Rectal smooth muscle tissue (tissue), 1 donor: ENCODE measurements at regions not wholly inside any gene's neighbourhood (a gene's known extent, or its start where the extent isn't known, plus 50 kb on each side); places are given as distances from the start of the nearest gene placed in this dataset.

Source experiments
- H3K27ac ChIP-seq: one replicate; pipeline ENCODE4 v1.7.0; 2013; ENCODE audit warnings: low read depth, low read length, inconsistent platforms
- H3K27me3 ChIP-seq: one replicate; pipeline ENCODE4 v1.7.0; 2013; ENCODE audit warnings: low read length; ENCODE audit not compliant: control insufficient read depth, insufficient read depth
- H3K36me3 ChIP-seq: one replicate; pipeline ENCODE4 v1.7.0; 2013; ENCODE audit warnings: low read length; ENCODE audit not compliant: control insufficient read depth, insufficient read depth
- H3K4me1 ChIP-seq: one replicate; pipeline ENCODE4 v1.7.0; 2013; ENCODE audit warnings: low read length; ENCODE audit not compliant: control insufficient read depth, insufficient read depth
- H3K4me3 ChIP-seq: one replicate; pipeline ENCODE4 v1.7.0; 2013; ENCODE audit warnings: low read length
- H3K9ac ChIP-seq: one replicate; pipeline ENCODE4 v1.7.0; 2013; ENCODE audit warnings: low read length

DNA sequence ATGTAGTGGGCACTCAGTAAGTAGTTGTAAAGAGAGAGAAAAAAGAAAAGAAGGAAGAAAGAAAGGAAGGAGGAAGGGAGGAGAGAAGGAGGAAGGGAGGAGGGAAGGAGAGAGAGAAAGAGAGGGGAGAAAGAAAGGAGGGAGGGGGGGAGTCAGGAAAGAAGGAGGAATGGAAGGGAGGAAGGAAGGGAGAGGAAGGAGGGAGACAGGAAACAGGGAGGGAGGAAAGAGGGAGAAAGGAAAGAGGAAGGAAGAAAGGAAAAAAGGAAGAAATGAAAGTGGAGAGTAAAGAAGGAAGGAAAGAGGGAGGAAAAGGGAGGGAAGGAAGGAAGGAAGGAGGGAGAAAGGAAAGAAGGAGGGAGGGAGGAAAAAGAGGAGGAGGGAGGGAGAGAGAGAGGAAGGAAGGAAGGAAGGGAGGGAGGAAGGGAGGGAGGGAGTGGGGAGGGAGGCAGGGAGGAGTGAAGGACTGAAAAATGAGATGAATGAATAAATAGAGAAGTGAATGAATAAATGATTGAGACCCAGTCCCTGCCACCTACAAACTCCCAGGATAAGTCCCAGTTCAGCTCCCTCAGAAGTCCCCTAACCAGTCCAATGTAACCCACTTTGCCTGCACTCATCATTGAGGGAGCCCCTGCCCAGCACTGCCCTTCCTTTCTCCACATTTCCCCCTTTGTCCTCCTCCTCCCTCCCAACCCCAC, 739.0 kb upstream of the TBX3 start:
- no peaks in the 10 kb centered on the region for H3K27me3 ChIP-seq
- H3K27ac ChIP-seq: no peak overlapping the region
- H3K4me3 ChIP-seq: no peak overlapping the region
- no peak overlapping the region for H3K9ac ChIP-seq
- H3K36me3 ChIP-seq: no peaks in the 10 kb centered on the region
- no peaks in the 10 kb centered on the region for H3K4me1 ChIP-seq

DNA sequence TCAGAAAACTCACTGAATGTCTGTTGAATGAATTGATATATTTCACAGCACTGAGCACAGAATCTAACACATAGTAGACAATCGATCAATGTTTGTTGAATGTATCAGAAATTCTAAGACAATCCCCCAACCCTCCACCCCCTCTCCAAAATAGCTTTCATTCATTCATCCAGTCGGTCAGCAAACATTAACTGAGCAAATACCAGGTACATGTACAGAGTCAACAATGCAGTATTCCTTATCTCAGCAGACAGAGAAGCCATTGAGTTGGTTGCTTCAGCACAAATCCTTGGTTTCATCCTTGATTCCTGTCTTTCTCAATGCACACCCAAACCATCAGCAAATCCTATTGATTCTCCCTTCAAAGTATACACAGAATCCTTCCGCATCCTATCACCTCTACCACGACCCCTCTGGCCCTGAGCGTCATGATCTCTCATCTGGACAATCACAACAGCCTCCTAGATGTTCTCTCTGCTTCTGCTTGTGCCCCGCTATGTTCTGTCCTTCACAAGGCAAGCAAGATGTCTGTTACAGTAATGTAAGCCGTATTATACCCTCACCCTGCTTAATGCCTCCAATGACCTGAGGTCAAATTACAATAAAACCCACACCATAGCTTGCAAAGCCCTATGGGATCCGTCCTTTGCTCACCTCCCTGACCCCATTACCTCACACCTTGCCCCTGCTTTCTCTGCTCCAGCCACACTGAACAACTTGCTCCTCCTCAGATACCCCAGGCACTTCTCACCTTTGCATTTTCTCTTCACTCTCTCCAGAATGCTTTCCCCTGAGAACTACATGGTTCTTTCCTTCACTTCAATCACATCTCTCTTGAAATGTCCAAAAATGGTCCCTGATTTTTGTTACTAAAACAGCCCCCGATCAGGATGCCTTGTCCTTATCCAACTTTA, 738.1 kb upstream of the TBX3 start:
- Histone ChIP-seq H3K4me1 (no peaks in the 10 kb centered on the region), H3K4me3 (no peak overlapping the region), H3K9ac (no peak overlapping the region), H3K27ac (no peak overlapping the region), H3K36me3 (no peaks in the 10 kb centered on the region), H3K27me3 (no peaks in the 10 kb centered on the region)

DNA sequence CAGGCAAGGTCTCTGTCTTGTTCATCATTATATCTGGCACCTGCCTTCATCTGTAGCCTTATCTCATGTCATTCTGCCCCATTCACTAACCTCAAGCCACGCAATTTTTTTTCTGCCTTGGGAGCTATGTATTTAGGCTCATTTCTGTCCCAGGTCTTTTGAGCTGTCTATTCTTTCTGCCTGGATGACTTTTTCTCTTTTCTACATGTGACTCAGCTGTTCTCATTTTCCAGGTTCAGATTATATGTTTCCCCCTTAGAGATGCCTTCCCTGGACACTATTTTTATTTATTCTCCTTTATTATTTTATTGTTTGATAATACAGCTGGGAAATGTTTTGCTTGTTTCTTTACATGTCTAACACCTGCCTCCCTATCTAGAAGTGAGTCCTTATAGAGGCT, 737.4 kb upstream of the TBX3 start:
- Histone ChIP-seq H3K27me3 (no peaks in the 10 kb centered on the region), H3K4me1 (no peaks in the 10 kb centered on the region), H3K4me3 (no peak overlapping the region), H3K27ac (no peak overlapping the region), H3K9ac (no peak overlapping the region), H3K36me3 (no peaks in the 10 kb centered on the region)

DNA sequence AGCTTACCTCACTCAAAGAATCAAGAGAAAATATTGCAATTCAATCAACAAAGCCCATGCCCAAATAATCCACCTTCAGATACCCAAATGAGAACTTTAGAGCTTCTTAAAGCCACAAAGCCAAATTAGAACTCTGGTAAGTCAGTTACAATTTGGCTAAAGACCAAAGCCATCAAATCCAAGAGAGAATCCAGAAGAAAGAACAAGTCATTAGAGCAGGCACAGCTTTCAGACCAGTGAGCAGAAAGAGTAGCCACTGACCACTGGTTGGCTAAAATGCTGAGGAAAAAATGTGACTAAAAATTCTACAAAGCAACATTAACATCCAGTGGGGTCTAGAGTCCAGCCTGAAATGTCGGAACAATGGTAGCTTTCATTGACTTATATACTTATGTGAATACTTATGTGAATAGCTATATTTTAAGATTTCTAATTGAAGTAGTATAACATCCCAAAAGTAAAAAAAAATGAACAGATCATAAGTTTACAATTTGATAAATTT, 735.2 kb upstream of the TBX3 start:
- Histone ChIP-seq H3K27me3 (no peaks in the 10 kb centered on the region), H3K27ac (no peak overlapping the region), H3K4me3 (no peak overlapping the region), H3K9ac (no peak overlapping the region), H3K36me3 (no peaks in the 10 kb centered on the region), H3K4me1 (no peaks in the 10 kb centered on the region)

DNA sequence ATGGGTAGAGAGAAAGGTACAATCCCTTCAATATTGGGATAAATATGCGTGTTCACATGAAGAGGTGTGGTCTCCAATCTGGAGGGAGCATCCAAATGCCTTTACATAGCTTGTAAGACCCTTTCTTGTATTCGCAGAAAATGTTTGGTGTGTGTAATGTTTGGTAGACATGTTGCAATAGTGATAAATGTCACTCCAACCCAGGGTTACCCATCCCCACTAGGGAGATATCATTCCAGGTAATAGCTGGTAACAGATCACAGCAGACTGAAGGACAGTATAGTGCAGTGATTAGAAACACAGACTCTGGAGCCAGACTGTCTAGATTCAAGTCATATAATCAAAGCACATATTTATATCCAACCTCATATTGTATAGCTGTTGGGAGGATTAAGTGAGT, 733.6 kb upstream of the TBX3 start:
- no peaks in the 10 kb centered on the region for H3K27me3 ChIP-seq
- no peak overlapping the region for H3K27ac ChIP-seq
- no peak overlapping the region for H3K4me3 ChIP-seq
- H3K36me3 ChIP-seq: no peaks in the 10 kb centered on the region
- H3K4me1 ChIP-seq: no peaks in the 10 kb centered on the region
- H3K9ac ChIP-seq: no peak overlapping the region

DNA sequence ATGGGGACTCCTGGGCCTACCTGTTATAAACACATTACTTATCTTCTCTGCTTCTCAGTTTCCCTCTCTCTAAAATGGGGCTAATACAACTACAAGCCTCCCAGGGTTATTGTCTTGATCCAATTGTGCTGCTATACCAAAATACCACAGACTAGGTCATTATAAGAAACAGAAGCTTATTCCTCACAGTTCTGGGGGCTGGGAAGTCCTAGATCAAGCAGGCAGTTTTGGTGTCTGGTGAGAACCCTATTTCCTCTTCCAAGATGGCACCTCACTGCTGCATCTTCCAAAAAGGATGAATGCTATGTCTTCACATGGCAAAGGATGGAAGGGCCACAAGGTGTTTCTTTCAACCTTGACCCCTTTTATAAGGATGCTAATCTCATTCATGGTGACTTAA, 732.9 kb upstream of the TBX3 start:
- Histone ChIP-seq H3K9ac (no peak overlapping the region), H3K36me3 (no peaks in the 10 kb centered on the region), H3K27me3 (no peaks in the 10 kb centered on the region), H3K27ac (no peak overlapping the region), H3K4me3 (no peak overlapping the region), H3K4me1 (no peaks in the 10 kb centered on the region)

DNA sequence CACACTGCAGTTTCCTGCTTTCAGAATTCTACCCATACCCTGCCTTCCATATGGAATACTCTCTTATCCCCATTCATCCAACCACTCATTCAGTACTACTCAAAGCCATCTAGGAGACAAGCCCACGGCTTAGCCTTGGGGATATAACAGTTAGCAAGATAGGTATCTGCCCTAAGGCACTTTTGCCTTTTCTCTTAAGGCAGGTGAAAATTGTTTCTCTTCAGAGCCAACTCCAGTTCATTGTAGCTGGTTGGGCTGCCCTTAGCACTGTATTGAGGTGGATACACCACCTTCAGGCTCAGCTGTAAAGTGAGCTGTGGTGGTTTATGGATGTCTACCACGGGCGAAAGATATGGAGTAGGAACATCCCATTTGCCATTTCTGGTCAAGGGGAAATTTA, 729.7 kb upstream of the TBX3 start:
- Histone ChIP-seq H3K4me1 (no peaks in the 10 kb centered on the region), H3K27ac (no peak overlapping the region), H3K27me3 (no peaks in the 10 kb centered on the region), H3K36me3 (no peaks in the 10 kb centered on the region), H3K9ac (no peak overlapping the region), H3K4me3 (no peak overlapping the region)

DNA sequence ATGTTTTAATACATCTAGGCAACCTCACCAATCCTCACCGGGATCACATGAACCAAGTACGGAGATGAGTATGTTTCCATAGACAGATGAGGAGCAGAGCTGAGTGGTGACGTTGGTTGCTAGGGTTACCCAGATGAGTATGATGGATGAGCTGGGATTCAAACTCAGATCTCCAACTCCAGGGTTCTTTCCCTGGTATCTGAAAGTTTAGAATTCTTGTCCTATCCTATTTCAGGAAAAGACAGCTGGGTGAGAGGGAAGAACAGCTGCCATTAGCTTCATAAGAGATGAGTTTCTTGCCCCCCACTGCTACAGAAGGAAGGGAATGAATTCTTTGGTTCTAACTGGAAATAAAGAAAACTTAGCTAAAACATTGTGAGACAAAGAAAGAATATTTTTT, 728.9 kb upstream of the TBX3 start:
- Histone ChIP-seq H3K9ac (no peak overlapping the region), H3K27me3 (no peaks in the 10 kb centered on the region), H3K27ac (no peak overlapping the region), H3K4me1 (no peaks in the 10 kb centered on the region), H3K36me3 (no peaks in the 10 kb centered on the region), H3K4me3 (no peak overlapping the region)

DNA sequence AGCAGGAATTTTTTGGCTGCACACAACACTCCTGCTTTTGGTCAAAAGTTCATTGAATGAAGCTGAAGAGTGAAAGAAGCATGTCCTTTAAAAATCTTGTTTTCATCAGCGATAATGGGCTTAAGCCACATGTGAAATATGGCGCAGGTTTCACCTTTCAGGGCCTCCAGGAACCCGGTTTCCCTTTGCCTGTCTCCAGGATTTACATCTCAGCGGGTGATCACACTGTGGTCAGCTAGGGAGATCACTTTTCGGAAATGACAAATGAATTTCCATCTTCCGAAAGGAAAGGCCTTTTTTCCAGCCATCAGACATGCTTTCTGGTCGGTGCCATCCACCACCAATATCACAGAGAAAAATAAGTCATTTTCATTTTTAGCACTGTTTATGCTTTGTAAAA, 727.1 kb upstream of the TBX3 start:
- Histone ChIP-seq H3K4me1 (no peaks in the 10 kb centered on the region), H3K36me3 (no peaks in the 10 kb centered on the region), H3K9ac (no peak overlapping the region), H3K27ac (no peak overlapping the region), H3K4me3 (no peak overlapping the region), H3K27me3 (no peaks in the 10 kb centered on the region)

DNA sequence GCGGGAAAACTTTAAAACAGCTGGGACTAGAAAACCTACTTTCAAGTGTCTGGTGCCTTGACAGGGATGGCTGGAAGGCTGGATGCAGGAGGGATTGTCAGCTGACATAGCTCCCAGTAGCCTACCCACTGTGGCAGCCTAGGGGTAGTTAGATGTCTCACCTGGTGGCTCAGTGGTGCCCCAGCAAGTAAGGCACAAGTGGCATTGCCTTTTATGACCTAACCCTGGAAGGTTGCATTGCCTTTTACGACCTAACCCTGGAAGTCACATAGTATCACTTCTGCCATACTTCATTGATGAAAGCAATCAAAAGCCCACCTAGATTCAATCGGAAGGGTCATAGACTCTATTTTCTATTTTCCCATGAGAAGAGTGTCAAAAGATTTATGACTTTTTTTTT, 724.7 kb upstream of the TBX3 start:
- Histone ChIP-seq H3K9ac (no peak overlapping the region), H3K27me3 (no peaks in the 10 kb centered on the region), H3K27ac (no peak overlapping the region), H3K36me3 (no peaks in the 10 kb centered on the region), H3K4me1 (no peaks in the 10 kb centered on the region), H3K4me3 (no peak overlapping the region)

DNA sequence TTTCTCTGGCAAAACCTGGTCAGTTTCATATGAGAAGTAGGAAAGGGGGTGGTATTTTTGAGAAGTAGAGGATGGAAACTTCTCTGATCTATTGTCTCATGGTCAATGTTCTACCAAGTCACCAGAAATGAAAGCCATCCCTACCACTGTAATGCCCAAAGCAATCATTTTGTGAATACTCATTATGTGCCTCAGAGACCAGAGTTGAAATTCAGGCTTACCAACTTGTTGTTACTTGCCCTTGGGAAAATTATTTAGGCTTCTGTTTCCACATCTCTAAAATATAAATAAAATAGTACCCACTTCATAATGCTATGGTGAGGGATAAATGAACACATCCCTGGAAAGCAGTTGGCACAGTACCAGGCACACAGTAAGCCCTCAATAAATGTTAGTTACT, 723.7 kb upstream of the TBX3 start:
- Histone ChIP-seq H3K4me1 (no peaks in the 10 kb centered on the region), H3K27ac (no peak overlapping the region), H3K9ac (no peak overlapping the region), H3K4me3 (no peak overlapping the region), H3K36me3 (no peaks in the 10 kb centered on the region), H3K27me3 (no peaks in the 10 kb centered on the region)

DNA sequence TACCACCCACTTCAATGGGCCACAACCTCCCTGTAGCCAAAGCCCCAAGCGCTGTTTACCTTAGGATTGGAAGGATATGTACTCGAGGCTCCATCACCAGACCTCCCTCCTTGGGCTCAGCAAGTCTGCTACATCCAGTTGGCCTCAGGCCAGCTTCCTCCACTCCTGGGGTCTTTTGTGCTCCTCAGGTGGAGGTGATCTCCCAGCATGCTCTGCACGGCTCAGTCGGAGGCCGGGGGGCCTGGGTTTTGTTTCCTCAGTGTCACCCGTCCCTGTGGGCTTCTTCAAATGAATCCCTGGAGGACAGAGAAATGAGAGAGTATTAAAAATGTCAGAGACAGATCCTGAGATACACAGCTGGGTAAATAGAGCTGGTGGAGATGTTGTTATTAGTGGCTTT, 723.1 kb upstream of the TBX3 start:
- Histone ChIP-seq H3K9ac (no peak overlapping the region), H3K27me3 (no peaks in the 10 kb centered on the region), H3K27ac (no peak overlapping the region), H3K36me3 (no peaks in the 10 kb centered on the region), H3K4me1 (no peaks in the 10 kb centered on the region), H3K4me3 (no peak overlapping the region)

DNA sequence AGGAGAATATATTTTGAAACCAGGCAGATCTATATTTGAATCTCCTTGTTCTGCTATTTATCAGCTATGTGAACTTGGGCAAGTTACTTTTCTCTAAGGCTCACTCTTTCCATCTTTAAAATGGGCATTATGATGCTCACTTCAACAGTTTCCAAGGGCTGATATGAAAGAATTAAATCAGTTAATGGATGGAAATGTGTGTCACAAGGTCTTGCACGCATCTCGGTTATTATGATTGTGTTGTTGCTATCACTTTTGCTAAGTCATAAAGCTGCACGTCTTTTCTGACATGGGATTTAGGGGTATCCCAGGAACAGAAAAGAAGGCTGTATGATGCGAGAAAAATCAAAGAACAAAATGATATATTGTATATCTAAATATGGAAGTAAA, 721.5 kb upstream of the TBX3 start:
- H3K27ac ChIP-seq: no peak overlapping the region
- H3K4me3 ChIP-seq: no peak overlapping the region
- no peaks in the 10 kb centered on the region for H3K27me3 ChIP-seq
- H3K36me3 ChIP-seq: no peaks in the 10 kb centered on the region
- H3K9ac ChIP-seq: no peak overlapping the region
- H3K4me1 ChIP-seq: no peaks in the 10 kb centered on the region
